Cardiac fibroblast (primary cell): ENCODE measurements at regions not wholly inside any gene's neighbourhood (a gene's known extent, or its start where the extent isn't known, plus 50 kb on each side); places are given as distances from the start of the nearest gene placed in this dataset.

Experiments used
- DNase-seq, 2 donors: peaks; one replicate each; pipeline versions ENCODE4 v3.0.0 to v3.0.0-alpha.2; 2010; ENCODE audit warnings: low read depth in 2 of 2
- H3K4me3 ChIP-seq, 2 donors: replicated peaks in 1 of 2; 1 replicate in 1 of 2; 2 replicates in 1 of 2; pipeline ENCODE4 v1.5.1; 2011; ENCODE audit warnings: low read depth in 2 of 2, low read length in 2 of 2, mild to moderate bottlenecking in 2 of 2, moderate library complexity in 1 of 2
- CTCF ChIP-seq: IDR thresholded peaks from one replicate; pipeline ENCODE4 v1.5.1; 2011; ENCODE audit warnings: low read depth, mild to moderate bottlenecking, low read length, inconsistent platforms

DNA sequence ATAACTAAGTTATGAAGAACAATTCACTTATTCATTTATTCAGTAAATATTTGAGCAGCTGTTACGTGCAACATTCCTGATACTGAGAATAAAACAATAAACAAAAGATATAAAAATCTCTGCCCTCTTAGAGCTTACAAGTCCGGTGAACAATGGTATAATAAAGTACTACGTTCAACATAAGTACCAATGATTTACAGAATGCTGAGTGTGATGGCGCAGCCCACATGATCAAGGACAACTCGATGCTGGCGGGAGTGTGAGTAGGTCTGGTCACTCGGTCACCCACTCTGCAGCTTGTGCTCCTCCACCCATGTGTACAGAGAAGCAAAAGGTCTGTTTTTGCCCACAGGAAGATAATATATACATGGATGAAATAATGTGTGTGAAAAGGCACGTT, 254.3 kb downstream of the BCL11A start:
- H3K4me3 ChIP-seq: no peak overlapping the region
- no peak for TF ChIP-seq CTCF
- no peak for DNase-seq

DNA sequence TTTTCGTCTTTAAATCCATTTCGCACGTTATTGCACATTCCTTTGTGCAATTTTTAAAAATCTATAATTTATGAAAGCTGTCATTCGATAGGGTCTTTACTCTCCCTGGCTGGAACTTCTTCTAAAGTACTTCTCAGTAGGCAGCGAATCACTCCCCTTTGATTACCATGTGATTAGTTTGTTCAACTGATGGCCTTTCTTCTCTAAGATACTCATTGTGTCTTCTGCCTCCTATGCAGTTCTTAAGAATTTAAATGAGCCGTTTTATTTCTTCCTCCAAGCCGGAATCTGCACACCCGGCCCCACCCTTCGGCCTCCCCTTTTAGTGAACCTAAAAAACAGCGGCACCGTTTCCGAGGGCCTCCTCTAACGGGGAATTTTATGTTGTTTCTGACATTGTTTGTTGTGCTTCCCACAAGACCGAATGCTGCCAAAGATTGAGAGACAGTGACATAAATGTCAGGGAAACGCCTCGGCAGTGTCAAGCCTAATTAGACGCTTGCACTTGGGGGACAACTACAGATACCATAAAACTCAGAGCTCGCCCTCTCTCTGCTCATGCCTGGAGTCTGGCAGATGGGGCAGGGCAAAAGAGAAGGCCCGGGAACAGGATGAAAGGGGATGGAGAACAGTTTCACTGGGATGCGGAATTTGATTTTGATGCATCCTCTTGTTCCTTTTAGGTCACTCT, 255.3 kb downstream of the BCL11A start:
- TF ChIP-seq CTCF: no peak
- no peak overlapping the region for H3K4me3 ChIP-seq
- DNase-seq: no peak

GRCh38 chr2:60297296-60298005, 256.0 kb downstream of the BCL11A start:
- no peak for TF ChIP-seq CTCF

DNA sequence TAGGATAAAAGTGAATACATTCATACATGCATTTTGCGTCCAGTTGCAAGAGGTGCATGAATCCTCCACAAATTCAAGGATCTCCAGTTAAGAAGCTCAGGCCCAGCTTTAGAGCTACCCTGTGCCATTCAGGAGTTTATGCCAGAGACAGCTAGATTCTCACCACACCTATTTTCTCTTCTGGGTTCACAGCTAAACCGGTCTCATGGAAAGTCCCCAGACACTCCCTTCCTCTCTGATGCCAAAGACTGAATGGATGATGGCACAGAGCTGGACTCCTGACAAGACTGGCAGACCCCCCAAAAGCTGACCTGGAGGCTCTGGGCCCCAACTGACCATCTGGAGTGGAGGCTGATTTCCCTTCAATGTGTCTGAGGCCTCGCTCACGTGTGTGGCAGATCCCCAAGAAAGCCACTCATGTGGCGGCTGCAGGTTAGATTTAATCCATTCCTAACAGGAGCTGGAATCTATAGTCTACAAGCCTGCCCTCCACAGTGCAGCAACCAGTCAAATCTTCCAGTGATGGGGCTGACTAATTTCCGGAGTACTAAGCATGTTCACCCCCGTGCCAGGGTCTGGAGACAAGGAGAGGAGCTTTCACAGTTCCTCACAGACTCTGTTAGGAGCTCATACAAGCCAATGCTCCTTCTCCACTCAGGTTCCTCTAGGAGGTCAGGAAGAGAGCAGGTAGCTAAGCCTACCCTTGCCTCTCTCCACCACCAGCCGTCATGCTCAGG, 257.1 kb downstream of the BCL11A start:
- no peak for TF ChIP-seq CTCF
- H3K4me3 ChIP-seq: no peak overlapping the region
- DNase-seq: no peak

More at GRCh38 chr2:60297296-60298005, 256.0 kb downstream of the BCL11A start:
- no peak overlapping the region for H3K4me3 ChIP-seq
- DNase-seq: no peak

GRCh38 chr2:60295636-60295962, 257.9 kb downstream of the BCL11A start:
- DNase-seq: no peak
- H3K4me3 ChIP-seq: no peak overlapping the region
- TF ChIP-seq CTCF: no peak

DNA sequence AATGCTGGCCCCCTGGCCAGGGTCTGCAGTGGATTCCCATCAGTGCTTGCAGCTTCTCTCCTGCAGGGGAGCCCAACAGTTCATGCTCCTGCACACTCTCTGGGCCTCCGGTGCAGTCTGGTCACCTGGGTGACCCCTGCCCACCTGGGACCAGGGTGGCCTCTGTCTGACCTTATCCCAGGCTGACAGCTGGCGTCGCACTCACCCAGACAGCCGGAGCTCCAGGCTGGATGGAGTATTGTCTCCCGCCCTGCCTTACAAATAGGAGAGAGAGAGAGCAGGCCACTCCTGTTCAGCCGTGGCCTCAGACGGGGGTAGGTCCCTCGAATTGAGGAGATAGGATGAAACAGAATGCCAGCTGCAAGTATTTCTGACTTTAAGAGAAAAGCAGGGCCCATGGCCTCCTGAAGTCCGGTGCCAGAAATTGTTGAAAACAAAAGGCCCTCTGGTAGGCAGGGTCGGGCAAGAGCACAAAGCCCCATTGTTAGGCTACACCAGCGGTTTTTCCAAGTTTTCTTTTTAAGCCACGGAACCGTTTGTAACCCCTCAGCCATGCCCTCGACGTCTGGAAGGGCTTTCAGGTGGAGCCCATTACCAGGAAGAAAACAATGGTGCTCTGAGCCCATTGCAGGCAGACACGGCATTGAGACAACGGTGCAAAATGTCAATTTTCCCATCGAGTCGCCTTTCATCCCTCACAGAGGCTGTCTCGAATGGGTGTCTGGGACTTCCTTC, 258.4 kb downstream of the BCL11A start:
- TF ChIP-seq CTCF: no peak
- H3K4me3 ChIP-seq: no peak overlapping the region
- DNase-seq: no peak
